Gastrocnemius medialis (tissue), 4 donors: ENCODE measurements at regions not wholly inside any gene's neighbourhood (a gene's known extent, or its start where the extent isn't known, plus 50 kb on each side); places are given as distances from the start of the nearest gene placed in this dataset.

Source experiments
- ATAC-seq, 2 donors: fragments of 150-250 bp; one replicate each; pipeline ENCODE4 v1.9.1; 2016
- DNase-seq, 2 donors: peaks; one replicate each; pipeline ENCODE4 v3.0.0-alpha.2; 2019
- H3K27ac ChIP-seq, 4 donors: fragments of 200-600 bp; sonication (generic); 1 replicate in 1 of 4; 2 replicates in 3 of 4; pipeline ENCODE4 v1.5.1; 2016 to 2018; ENCODE audit warnings: mild to moderate bottlenecking in 2 of 4, moderate library complexity in 1 of 4
- H3K27me3 ChIP-seq, 3 donors: fragments of 200-600 bp; sonication (generic) in 2 of 3; 1 replicate in 1 of 3; 2 replicates in 2 of 3; pipeline versions ENCODE4 v1.5.1 to v1.6.0; 2016 to 2019; ENCODE audit warnings: mild to moderate bottlenecking in 1 of 3, moderate library complexity in 1 of 3
- H3K36me3 ChIP-seq, 2 donors: fragments of 200-600 bp; sonication (generic) in 1 of 2; one replicate each; pipeline ENCODE4 v1.5.1; 2017 to 2018
- H3K4me1 ChIP-seq, 2 donors: fragments of 200-600 bp; sonication (generic) in 1 of 2; one replicate each; pipeline ENCODE4 v1.5.1; 2016 to 2017; ENCODE audit warnings: mild to moderate bottlenecking in 2 of 2
- H3K4me3 ChIP-seq, 4 donors: fragments of 200-600 bp; sonication (generic) in 3 of 4; 1 replicate in 1 of 4; 2 replicates in 3 of 4; pipeline ENCODE4 v1.5.1; 2016 to 2019; ENCODE audit warnings: mild to moderate bottlenecking in 2 of 4
- H3K9me3 ChIP-seq, 3 donors: fragments of 200-600 bp; sonication (generic) in 2 of 3; 1 replicate in 1 of 3; 2 replicates in 2 of 3; pipeline ENCODE4 v1.5.1; 2016 to 2019
- CTCF ChIP-seq, 5 experiments: fragments of 450-650 bp in 3 of 5; fragments of 200-600 bp in 2 of 5; sonication (generic) in 2 of 5; IDR thresholded peaks in 4 of 5; conservative IDR thresholded peaks in 1 of 5; 1 replicate in 4 of 5; 2 replicates in 1 of 5; pipeline ENCODE4 v1.5.1; 2016 to 2019; ENCODE audit warnings: antibody characterized with exemption in 5 of 5, mild to moderate bottlenecking in 3 of 5, moderate library complexity in 3 of 5
- POLR2A ChIP-seq, 2 donors: fragments of 450-650 bp; IDR thresholded peaks; one replicate each; pipeline ENCODE4 v1.6.1; 2017; ENCODE audit warnings: antibody characterized with exemption in 2 of 2, mild to moderate bottlenecking in 2 of 2, moderate library complexity in 2 of 2
- in situ Hi-C, 4 donors: fragments of 200-750 bp; cut with MboI; loops; one replicate each; pipeline versions ENCODE4 v1.15.0 to v1.8.0; 2017; ENCODE audit warnings: low sequenced_read_pairs in 4 of 4
- intact Hi-C: fragments of 100-400 bp; cut with DNase I; formaldehyde crosslinking; loops from one replicate; pipeline ENCODE4 v1.15.1; 2023; ENCODE audit warnings: low total_unique reads

- H3K4me1 ChIP-seq = no peaks in the 10 kb centered on the region
- H3K4me3 ChIP-seq = no peak overlapping the region
- H3K36me3 ChIP-seq = no peaks in the 10 kb centered on the region
- intact Hi-C loops (loop anchor here (10.0 kb wide), 1 partner anchor 255 kb away; no protein-coding TSS in a partner anchor), in situ Hi-C loops (loop anchor here in 1 of 4 donors (25.0 kb wide), 2 partner anchors 128 to 203 kb away; partner anchors contain the start of genes LRCOL1 and P2RX2)
- peaks cover 7 to 16% (median 7%) of the 10 kb centered on the region in 3 donors for H3K27me3 ChIP-seq
- no peaks in the 10 kb centered on the region for H3K9me3 ChIP-seq
- no peak overlapping the region for H3K27ac ChIP-seq
- TF ChIP-seq CTCF (IDR thresholded peaks at IDR 0.05 in 4 of 5, conservative IDR thresholded peaks at IDR 0.05 in 1 of 5) (no peak), POLR2A (IDR thresholded peaks at IDR 0.05) (no peak)
- ATAC-seq (no peak), DNase-seq (no peak)
Observed at GRCh38 chr12:132409495-132410295, 80.3 kb upstream of the FBRSL1 start.

GRCh38 chr12:132408626-132409494 is 79.5 kb upstream of the GALNT9 start:
- no peak for TF ChIP-seq POLR2A (IDR thresholded peaks at IDR 0.05)
- TF ChIP-seq CTCF (IDR thresholded peaks at IDR 0.05 in 4 of 5, conservative IDR thresholded peaks at IDR 0.05 in 1 of 5) = no peak
- intact Hi-C loops (no loop called here), in situ Hi-C loops (loop anchor here in 1 of 4 donors (25.0 kb wide), 2 partner anchors 128 to 203 kb away; partner anchors contain the start of genes LRCOL1 and P2RX2)
- H3K9me3 ChIP-seq = no peaks in the 10 kb centered on the region
- H3K4me3 ChIP-seq = no peak overlapping the region
- H3K4me1 ChIP-seq = no peaks in the 10 kb centered on the region
- ATAC-seq (no peak), DNase-seq (no peak)
- H3K27ac ChIP-seq = no peak overlapping the region
- no peaks in the 10 kb centered on the region for H3K36me3 ChIP-seq
- peaks cover 6 to 14% (median 8%) of the 10 kb centered on the region in 3 donors for H3K27me3 ChIP-seq

- Histone ChIP-seq H3K4me1 (no peaks in the 10 kb centered on the region), H3K9me3 (no peaks in the 10 kb centered on the region), H3K4me3 (no peak overlapping the region), H3K27ac (no peak overlapping the region), H3K27me3 (peaks cover 10 to 14% (median 11%) of the 10 kb centered on the region in 3 donors), H3K36me3 (no peaks in the 10 kb centered on the region)
- no peak for ATAC-seq
- no peak for DNase-seq
- TF ChIP-seq POLR2A (IDR thresholded peaks at IDR 0.05) (no peak), CTCF (IDR thresholded peaks at IDR 0.05 in 4 of 5, conservative IDR thresholded peaks at IDR 0.05 in 1 of 5) (no peak)
- in situ Hi-C loops (loop anchor here in 1 of 4 donors (25.0 kb wide), 2 partner anchors 129 to 204 kb away; partner anchors contain the start of genes LRCOL1 and P2RX2), intact Hi-C loops (no loop called here)
Observed at GRCh38 chr12:132407992-132408391, 78.6 kb upstream of the GALNT9 start.

- Histone ChIP-seq H3K9me3 (no peaks in the 10 kb centered on the region), H3K4me1 (no peaks in the 10 kb centered on the region), H3K27ac (no peak overlapping the region), H3K36me3 (no peaks in the 10 kb centered on the region), H3K27me3 (peaks cover 14 to 16% (median 15%) of the 10 kb centered on the region in 3 donors), H3K4me3 (no peak overlapping the region)
- in situ Hi-C loops = loop anchor here in 1 of 4 donors (25.0 kb wide), 2 partner anchors 130 to 205 kb away; partner anchors contain the start of genes LRCOL1 and P2RX2
- DNase-seq = no peak
- intact Hi-C loops = no loop called here
- ATAC-seq = no peak
- TF ChIP-seq CTCF (IDR thresholded peaks at IDR 0.05 in 4 of 5, conservative IDR thresholded peaks at IDR 0.05 in 1 of 5) (no peak), POLR2A (IDR thresholded peaks at IDR 0.05) (no peak)
Observed at GRCh38 chr12:132407451-132407961, 78.1 kb upstream of the GALNT9 start.
